CD14-positive monocyte (primary cell): ENCODE measurements at regions not wholly inside any gene's neighbourhood (a gene's known extent, or its start where the extent isn't known, plus 50 kb on each side); places are given as distances from the start of the nearest gene placed in this dataset.

ENCODE experiments used
- DNase-seq, 3 donors: peaks; one replicate each; pipeline ENCODE4 v3.0.0-alpha.2; 2011 to 2022
- H2AFZ ChIP-seq: 2 replicates; pipeline ENCODE4 v1.6.0; 2012; ENCODE audit warnings: mild to moderate bottlenecking, low read depth, low read length, inconsistent platforms; ENCODE audit not compliant: insufficient read depth, poor library complexity, severe bottlenecking
- H3K27ac ChIP-seq, 2 donors: 1 replicate in 1 of 2; 2 replicates in 1 of 2; pipeline ENCODE4 v1.5.1; 2012 to 2013; ENCODE audit warnings: low read length in 2 of 2, control low read depth in 1 of 2, inconsistent platforms in 1 of 2, low read depth in 1 of 2, mild to moderate bottlenecking in 1 of 2
- H3K27me3 ChIP-seq, 2 donors: one replicate each; pipeline versions ENCODE4 v1.6.0 to v1.6.1; 2011 to 2013; ENCODE audit warnings: low read length in 2 of 2; ENCODE audit not compliant: control insufficient read depth in 2 of 2, insufficient read depth in 2 of 2
- H3K36me3 ChIP-seq, 2 donors: replicated peaks in 1 of 2; 1 replicate in 1 of 2; 2 replicates in 1 of 2; pipeline versions ENCODE4 v1.5.1 to v1.6.1; 2012 to 2013; ENCODE audit warnings: low read length in 2 of 2, control low read depth in 1 of 2, inconsistent platforms in 1 of 2, mild to moderate bottlenecking in 1 of 2; ENCODE audit not compliant: insufficient read depth in 2 of 2, control insufficient read depth in 1 of 2
- H3K4me1 ChIP-seq, 2 donors: 1 replicate in 1 of 2; 2 replicates in 1 of 2; pipeline versions ENCODE4 v1.5.1 to v1.6.1; 2012 to 2013; ENCODE audit warnings: low read length in 2 of 2, control low read depth in 1 of 2, inconsistent platforms in 1 of 2, mild to moderate bottlenecking in 1 of 2, moderate library complexity in 1 of 2; ENCODE audit not compliant: insufficient read depth in 2 of 2, control insufficient read depth in 1 of 2
- H3K4me2 ChIP-seq: replicated peaks from 2 replicates; pipeline ENCODE3; 2012; ENCODE audit warnings: low read length, moderate library complexity, mild to moderate bottlenecking; ENCODE audit not compliant: poor library complexity, severe bottlenecking; ENCODE audit errors: extremely low read depth
- H3K4me3 ChIP-seq, 3 experiments: fragments of 200-600 bp in 1 of 3; sonication (generic) in 1 of 3; replicated peaks in 1 of 3; 1 replicate in 2 of 3; 2 replicates in 1 of 3; pipeline ENCODE4 v1.5.1; 2011 to 2013; ENCODE audit warnings: low read length in 3 of 3, mild to moderate bottlenecking in 3 of 3, control low read depth in 2 of 3, low read depth in 2 of 3, inconsistent platforms in 1 of 3, moderate library complexity in 1 of 3
- H3K79me2 ChIP-seq: 2 replicates; pipeline ENCODE4 v1.6.0; 2012; ENCODE audit warnings: mild to moderate bottlenecking, control low read depth, inconsistent platforms, low read length, moderate library complexity; ENCODE audit not compliant: insufficient read depth
- H3K9ac ChIP-seq: 2 replicates; pipeline ENCODE4 v1.6.0; 2017; ENCODE audit warnings: low read length, mild to moderate bottlenecking; ENCODE audit not compliant: insufficient read depth, poor library complexity, severe bottlenecking
- H3K9me3 ChIP-seq, 2 donors: replicated peaks in 1 of 2; 1 replicate in 1 of 2; 2 replicates in 1 of 2; pipeline versions ENCODE4 v1.5.1 to v1.6.1; 2012 to 2013; ENCODE audit warnings: low read length in 2 of 2, control low read depth in 1 of 2; ENCODE audit not compliant: control insufficient read depth in 1 of 2, insufficient read depth in 1 of 2
- H4K20me1 ChIP-seq: 2 replicates; pipeline ENCODE4 v1.6.0; 2012; ENCODE audit warnings: mild to moderate bottlenecking, low read length, control low read depth, moderate library complexity; ENCODE audit not compliant: insufficient read depth
- H3K27ac Mint-ChIP-seq, 7 donors: one replicate each; pipeline ENCODE4 v1.8.0; 2020; ENCODE audit warnings: mild to moderate bottlenecking in 7 of 7, mixed read lengths in 7 of 7, moderate library complexity in 6 of 7, inconsistent platforms in 2 of 7
- H3K27me3 Mint-ChIP-seq, 3 donors: one replicate each; pipeline ENCODE4 v1.8.0; 2021 to 2022; ENCODE audit warnings: low read depth in 3 of 3, mild to moderate bottlenecking in 3 of 3, mixed read lengths in 3 of 3, moderate library complexity in 3 of 3, inconsistent platforms in 1 of 3
- H3K36me3 Mint-ChIP-seq, 2 donors: one replicate each; pipeline ENCODE4 v1.8.0; 2020; ENCODE audit warnings: mixed read lengths in 2 of 2, inconsistent platforms in 1 of 2, mild to moderate bottlenecking in 1 of 2
- H3K4me1 Mint-ChIP-seq: one replicate; pipeline ENCODE4 v1.8.0; 2020; ENCODE audit warnings: mild to moderate bottlenecking, mixed read lengths
- H3K4me3 Mint-ChIP-seq, 2 donors: one replicate each; pipeline ENCODE4 v1.8.0; 2020; ENCODE audit warnings: mild to moderate bottlenecking in 2 of 2, mixed read lengths in 2 of 2, moderate library complexity in 1 of 2
- H3K9me3 Mint-ChIP-seq, 7 donors: one replicate each; pipeline ENCODE4 v1.8.0; 2020 to 2022; ENCODE audit warnings: mixed read lengths in 7 of 7, mild to moderate bottlenecking in 6 of 7, moderate library complexity in 6 of 7, inconsistent platforms in 2 of 7
- CTCF ChIP-seq: fragments of 200-600 bp; IDR thresholded peaks from one replicate; pipeline ENCODE4 v1.8.0; 2022; ENCODE audit warnings: antibody characterized with exemption, mild to moderate bottlenecking
- WGBS: methylation state at CpG from one replicate; pipeline ENCODE4 v1.1.5; 2013; ENCODE audit warnings: missing lambda C conversion rate; ENCODE audit not compliant: insufficient coverage; 5-methylcytosine and 5-hydroxymethylcytosine counted together
- intact Hi-C, 2 donors: fragments of 100-400 bp; cut with micrococcal nuclease; formaldehyde crosslinking; loops; one replicate each; pipeline versions ENCODE4 v1.15.0 to v1.15.1; 2023

- no peak for DNase-seq
- Mint-ChIP-seq H3K9me3 (peaks cover 0 to 3% (median 0%) of the 10 kb centered on the region in 7 donors), H3K36me3 (no peaks in the 10 kb centered on the region), H3K27me3 (peaks cover 0 to 5% (median 2%) of the 10 kb centered on the region in 3 donors), H3K27ac (no peak overlapping the region), H3K4me3 (no peak overlapping the region), H3K4me1 (no peaks in the 10 kb centered on the region)
- no peak for TF ChIP-seq CTCF
- Histone ChIP-seq H3K4me1 (no peaks in the 10 kb centered on the region), H3K27ac (no peak overlapping the region), H3K36me3 (no peaks in the 10 kb centered on the region), H3K9ac (no peak overlapping the region), H2AFZ (no peak overlapping the region), H3K27me3 (no peaks in the 10 kb centered on the region), H3K4me2 (no peak overlapping the region), H3K79me2 (no peaks in the 10 kb centered on the region), H4K20me1 (no peaks in the 10 kb centered on the region), H3K9me3 (no peaks in the 10 kb centered on the region), H3K4me3 (no peak overlapping the region)
- no CpG with 5 or more reads among the region's 4 CpGs for WGBS
- intact Hi-C loops = no loop called here
Observed at GRCh38 chr15:93855181-93855826, 376.1 kb upstream of the MCTP2 start.

GRCh38 chr15:93854088-93854487 is 377.3 kb upstream of the MCTP2 start:
- Histone ChIP-seq H3K79me2 (no peaks in the 10 kb centered on the region), H3K9ac (no peak overlapping the region), H3K4me3 (no peak overlapping the region), H3K9me3 (no peaks in the 10 kb centered on the region), H3K36me3 (no peaks in the 10 kb centered on the region), H3K27me3 (no peaks in the 10 kb centered on the region), H3K4me1 (no peaks in the 10 kb centered on the region), H3K27ac (no peak overlapping the region), H2AFZ (no peak overlapping the region), H4K20me1 (no peaks in the 10 kb centered on the region), H3K4me2 (no peak overlapping the region)
- intact Hi-C loops = no loop called here
- no peaks in the 10 kb centered on the region for H3K4me1 Mint-ChIP-seq
- no peak overlapping the region for H3K27ac Mint-ChIP-seq
- WGBS = 90% methylated on average over 2 of the region's 3 CpGs
- peaks cover 0 to 3% (median 0%) of the 10 kb centered on the region in 7 donors for H3K9me3 Mint-ChIP-seq
- DNase-seq = no peak
- TF ChIP-seq CTCF = no peak
- H3K4me3 Mint-ChIP-seq = no peak overlapping the region
- peaks cover 0 to 5% (median 3%) of the 10 kb centered on the region in 3 donors for H3K27me3 Mint-ChIP-seq
- no peaks in the 10 kb centered on the region for H3K36me3 Mint-ChIP-seq
